RCC 7860 (cell line): ENCODE measurements at regions not wholly inside any gene's neighbourhood (a gene's known extent, or its start where the extent isn't known, plus 50 kb on each side); places are given as distances from the start of the nearest gene placed in this dataset.

Experiments
- DNase-seq: peaks from one replicate; pipeline ENCODE4 v3.0.0-alpha.2; 2015; ENCODE audit warnings: low spot score
- FAIRE-seq: peaks from 2 replicates; lab custom pipeline; 2012; peaks lifted over from hg19 to GRCh38; lab: Jason Lieb, UNC

DNA sequence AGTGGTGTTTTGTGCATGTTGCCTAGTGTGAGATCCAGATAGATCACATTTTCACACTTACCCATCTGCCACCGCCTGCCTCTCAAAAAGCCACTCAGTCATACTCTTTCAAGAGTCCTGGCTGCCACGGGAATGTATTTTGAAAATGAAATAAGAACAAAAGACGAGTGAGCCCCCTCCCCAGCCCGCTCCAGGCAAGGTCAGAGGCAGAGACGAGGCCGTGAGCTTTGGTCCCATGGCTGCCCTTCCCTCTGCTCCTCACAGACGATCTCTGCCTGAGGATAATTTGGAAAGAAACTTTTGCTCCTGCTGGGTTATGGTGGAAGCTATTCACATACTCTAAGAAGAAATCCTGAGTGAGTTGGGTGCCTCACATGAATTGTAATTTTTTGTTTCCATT, 924.3 kb downstream of the BCL11B start:
- DNase-seq: no peak
- FAIRE-seq: no peak

DNA sequence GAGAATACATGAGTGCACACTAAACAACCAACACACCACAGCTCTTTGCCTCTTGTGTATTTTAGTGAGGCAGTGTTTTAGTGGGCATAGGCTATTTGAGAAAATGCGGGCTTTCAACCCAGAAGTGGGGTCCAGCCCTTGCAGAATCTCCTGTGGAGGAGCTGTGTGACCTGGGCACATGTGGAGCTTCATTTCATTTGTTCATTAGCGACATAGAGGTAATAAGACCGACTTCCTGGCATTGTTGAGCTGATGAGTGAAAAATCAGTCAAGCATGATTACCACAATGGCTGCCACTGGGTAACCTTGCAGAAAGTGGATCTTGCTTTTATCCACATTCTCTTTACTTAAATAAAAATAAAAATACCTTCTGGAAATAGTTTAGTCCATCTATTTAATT, 923.5 kb downstream of the BCL11B start:
- FAIRE-seq (no peak), DNase-seq (no peak)

DNA sequence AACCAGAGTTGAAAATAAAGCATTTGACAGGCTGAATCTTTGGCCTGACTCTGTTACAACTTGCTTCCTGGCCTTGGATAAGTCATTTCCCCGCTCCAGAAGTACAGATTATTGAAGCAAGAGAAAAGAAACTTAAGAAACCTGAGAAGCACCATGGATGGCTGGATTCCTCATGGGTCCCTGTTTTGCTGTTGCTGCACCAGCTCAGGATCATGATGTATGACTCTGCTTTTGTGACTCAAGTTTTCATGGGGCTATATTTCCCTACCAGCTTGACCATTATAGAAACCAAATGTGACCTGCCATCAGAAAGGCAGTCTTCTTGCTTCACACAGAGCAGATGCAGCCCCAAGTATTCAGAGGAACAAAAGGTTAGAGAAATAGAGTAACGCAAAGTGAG, 921.8 kb downstream of the BCL11B start:
- no peak for FAIRE-seq

DNA sequence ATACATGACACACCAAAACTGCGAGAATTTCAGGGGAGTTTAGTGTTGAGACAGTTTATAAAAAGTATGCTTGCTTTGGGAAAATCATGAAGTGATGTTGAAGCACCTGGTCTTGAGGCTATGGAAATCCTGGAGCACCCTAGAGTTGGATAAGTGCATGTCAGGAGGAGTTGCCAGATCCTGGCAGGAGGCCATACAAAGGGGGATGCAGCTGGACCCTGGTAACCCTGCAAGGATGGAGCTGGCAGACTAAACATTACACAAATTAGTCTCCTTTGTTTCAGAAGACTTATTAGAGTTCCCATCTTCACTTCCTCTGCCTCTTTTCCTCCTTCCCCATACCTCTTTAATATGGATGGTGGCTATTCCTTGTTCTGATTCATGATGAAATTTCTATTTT, 907.0 kb downstream of the BCL11B start:
- no peak for FAIRE-seq

More for the DNA sequence above, 921.8 kb downstream of the BCL11B start:
- DNase-seq: no peak

DNA sequence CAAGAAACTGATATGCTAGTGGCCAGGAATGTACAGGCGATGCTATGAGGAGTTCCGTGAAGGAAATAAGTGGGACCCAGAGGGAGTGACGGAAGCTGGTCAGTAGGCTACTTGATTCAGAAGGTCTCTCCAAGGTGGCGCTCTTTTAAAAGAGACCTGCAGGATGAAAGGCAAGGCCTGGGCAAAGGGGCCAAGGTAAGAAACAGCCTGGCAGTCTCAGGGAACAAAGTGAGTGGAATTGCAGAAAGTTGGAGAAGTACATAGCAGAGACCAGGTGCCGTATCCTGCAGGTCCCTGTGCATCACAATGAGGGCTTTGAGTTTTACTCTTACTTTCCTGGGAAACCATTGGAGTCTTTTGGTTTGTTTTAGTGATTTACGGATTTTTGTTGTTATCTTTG, 905.6 kb downstream of the BCL11B start:
- FAIRE-seq: no peak
- DNase-seq: no peak

More for the DNA sequence above, 907.0 kb downstream of the BCL11B start:
- DNase-seq: no peak

DNA sequence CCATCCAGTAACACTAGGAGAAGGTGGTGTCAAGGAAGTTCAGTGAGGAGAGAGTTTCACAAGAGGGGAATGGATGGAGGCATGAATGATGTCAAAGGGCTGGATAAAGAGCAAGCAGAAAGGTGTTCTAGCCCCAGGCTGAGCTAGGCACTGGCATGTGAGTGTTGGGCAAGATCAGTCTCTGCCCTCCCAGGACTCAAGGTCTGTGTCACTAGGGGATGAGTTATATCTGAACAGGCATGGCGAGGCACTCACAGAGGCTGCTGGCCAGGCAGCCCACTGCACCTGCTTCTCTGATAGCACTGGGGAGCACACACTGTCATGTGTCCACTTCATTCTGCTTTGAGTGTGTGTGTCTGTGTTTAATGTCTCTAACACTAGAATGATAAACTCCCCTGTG, 903.8 kb downstream of the BCL11B start:
- DNase-seq (no peak), FAIRE-seq (no peak)

DNA sequence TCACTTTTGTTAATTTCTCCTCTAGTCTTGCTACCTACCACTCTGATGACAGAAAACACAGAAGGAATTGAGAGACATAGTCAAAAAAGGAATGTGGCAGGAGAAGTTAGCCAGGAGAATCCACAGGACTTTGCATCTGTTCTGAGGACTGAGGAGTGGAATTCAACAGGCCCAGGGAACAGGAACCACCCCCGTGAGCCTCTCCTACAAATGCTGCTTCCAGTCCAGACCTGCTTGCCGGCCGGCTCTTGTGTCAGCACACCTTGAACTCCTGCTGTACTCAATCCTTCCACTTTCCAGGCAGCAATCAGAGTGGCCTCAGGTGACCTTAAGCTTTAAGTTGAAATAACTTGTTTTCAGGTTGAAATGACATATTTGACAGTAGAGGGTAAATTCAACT, 903.1 kb downstream of the BCL11B start:
- FAIRE-seq (no peak), DNase-seq (no peak)

DNA sequence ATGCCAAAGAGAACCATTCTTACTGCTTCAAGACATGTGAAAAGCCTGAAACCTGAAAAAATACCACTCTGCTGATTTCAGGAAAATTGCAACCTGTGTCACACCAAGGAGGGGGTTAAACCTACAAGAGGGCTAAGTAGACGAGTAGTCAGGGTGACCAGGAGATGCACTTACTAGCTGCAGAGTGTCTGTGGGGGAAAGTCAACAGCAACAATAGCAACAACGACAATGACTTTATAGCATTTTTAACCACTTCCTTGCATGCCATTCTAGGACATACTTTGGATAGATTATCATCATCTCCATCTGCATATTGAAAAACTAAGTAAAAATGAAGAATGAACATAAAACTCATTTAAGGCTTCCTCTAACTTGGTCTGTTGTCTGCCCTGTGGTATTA, 902.7 kb downstream of the BCL11B start:
- FAIRE-seq: no peak

DNA sequence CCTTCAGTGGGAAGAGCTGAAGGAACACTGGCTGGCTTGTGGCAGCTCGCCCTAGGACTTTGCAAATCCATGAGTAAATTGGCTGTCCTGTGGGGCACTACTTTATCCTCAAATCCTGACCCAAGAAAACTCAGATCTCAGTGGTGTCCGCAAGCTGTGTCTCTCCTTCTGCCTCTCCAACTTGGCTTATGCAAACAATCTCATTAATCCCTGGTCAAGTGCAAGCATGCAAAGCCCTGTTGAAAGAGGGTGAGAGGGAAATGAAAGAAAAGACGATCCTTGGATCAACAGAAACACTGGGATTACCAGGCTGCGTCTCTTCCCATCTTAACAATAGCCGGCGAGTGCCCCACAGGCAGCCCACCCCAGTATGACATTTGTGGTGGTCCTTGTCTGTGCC, 901.6 kb downstream of the BCL11B start:
- FAIRE-seq (no peak), DNase-seq (no peak)

More for the DNA sequence above, 902.7 kb downstream of the BCL11B start:
- DNase-seq: no peak

DNA sequence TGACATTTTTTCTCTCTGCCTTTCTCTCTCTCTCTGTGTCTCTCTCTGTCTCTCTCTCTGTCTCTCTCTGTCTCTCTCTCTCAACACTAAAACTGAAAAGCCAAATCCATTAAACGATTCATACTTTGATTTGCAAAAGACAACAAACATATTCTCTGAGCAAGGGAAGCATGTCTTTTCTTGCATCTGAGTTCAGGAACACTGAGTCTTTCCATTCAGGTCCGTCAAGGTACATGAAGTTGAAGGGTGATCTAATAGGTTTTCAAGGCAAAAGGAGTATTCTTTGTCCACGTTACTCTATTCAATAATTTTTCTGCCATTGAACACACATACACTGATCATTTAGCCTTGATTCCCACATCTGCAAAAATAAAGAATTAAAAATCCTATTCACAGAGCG, 900.9 kb downstream of the BCL11B start:
- no peak for FAIRE-seq
- DNase-seq: no peak

DNA sequence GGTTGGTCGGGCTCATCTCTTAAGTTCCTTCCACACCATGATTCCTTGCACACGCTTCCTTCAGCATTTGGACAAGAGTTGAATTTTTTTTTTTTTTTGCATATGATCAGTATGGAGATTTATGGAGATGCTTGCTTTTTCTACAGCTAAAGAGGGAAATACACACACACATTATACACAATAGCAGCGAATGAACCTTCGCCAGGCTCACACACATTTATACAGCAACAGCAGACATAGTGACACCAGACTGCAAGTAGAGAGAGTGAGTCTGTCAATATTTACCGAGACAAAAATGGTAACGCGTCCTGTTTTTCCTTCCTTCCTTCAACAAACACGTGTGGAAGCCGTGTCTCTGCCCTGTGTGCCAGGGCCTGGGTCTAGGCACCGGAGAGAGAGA, 897.9 kb downstream of the BCL11B start:
- FAIRE-seq (no peak), DNase-seq (no peak)

DNA sequence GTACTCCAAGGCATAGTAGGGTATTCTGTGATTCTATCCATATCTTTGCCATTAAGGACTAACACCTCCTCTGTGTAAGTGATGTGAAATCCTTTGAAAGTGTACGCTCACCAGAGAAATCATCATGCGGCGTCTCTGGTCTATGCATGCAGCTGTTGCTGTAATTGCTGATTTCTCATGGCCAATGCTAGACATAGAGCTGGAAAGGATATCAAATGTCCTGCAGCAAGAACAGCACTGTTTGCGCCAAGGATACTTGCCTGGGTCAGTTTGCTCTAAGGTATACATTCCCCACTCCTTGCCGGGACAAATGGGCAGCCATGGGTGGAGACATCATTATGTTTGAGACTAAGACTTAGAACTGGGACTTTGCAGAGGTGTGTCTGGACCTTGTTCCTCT, 896.4 kb downstream of the BCL11B start:
- no peak for DNase-seq
- no peak for FAIRE-seq

DNA sequence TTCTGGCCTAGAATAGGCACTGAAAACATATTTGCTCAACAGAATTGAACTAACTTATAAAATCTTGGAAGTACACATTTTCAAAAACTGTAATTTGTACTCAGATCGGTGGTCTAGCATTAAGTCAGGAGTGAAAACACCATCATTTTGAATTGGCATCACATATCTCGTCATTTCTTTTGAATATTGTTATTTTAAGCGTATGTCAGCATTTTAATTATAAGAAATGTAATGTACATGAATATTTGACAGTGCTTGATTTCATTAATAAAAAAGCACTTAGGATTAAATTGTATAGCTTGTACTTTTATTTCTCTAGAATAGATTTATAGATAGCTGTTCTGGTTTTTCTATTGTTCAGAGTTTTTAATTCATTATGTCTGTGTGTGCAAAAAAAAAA, 892.2 kb downstream of the BCL11B start:
- DNase-seq (no peak), FAIRE-seq (no peak)

DNA sequence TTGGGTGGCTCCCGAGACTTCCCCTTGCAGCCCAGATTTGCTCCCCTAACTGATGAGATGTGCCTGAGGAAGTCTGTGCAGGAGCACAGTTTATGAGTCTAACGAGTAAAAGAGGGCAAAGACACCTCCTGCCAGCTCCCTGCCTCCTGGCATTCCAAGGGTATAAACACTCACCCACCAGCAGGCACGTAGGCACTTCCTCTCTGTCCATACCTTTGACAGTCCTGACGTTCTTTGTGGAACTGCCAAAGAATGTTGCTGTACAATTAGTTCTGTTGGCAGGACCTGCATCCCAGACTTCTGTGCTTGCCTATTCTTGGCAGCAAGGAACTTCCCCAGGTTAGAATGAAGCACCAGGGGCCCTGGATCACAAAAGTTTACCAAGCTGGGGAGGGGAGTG, 889.3 kb downstream of the BCL11B start:
- DNase-seq (no peak), FAIRE-seq (no peak)

DNA sequence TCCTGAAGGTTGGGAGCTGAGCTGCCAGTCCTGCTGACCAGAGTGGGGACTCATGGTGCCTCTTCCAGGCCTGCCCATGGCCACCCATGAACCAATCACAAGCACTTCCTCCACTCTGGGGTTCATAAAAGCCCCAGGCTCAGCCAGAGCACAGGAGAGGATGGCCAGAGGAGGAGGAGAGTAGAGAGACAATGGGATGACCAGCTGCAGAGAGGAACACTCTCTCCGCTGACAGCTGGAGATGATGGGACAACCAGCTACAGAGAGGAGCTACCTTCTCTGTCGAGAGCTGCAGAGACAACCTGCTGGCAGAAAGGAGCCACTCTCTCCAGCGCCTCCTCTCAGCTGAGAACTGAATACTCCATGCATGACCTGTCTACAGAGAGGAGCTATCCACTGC, 886.1 kb downstream of the BCL11B start:
- FAIRE-seq (no peak), DNase-seq (no peak)

DNA sequence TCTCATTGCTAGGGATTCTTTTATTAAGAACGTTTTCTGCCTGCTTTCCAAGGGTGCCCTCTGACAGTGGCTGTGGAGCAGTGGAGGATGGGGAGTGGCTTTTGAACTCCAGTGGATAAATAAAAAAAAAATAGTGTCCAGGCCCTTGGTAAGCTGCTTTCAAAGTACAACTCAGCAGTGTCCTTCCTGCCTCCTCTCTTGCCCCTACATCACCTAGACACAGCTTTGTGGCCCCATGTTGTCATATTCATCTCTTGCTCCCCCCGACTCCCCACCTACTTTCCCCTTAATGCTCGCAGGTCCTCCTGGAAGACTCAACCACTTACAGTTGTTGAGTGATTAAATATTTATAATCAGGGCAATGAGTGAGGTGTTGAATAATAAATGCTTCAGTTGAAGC, 880.9 kb downstream of the BCL11B start:
- DNase-seq: no peak
- FAIRE-seq: no peak

DNA sequence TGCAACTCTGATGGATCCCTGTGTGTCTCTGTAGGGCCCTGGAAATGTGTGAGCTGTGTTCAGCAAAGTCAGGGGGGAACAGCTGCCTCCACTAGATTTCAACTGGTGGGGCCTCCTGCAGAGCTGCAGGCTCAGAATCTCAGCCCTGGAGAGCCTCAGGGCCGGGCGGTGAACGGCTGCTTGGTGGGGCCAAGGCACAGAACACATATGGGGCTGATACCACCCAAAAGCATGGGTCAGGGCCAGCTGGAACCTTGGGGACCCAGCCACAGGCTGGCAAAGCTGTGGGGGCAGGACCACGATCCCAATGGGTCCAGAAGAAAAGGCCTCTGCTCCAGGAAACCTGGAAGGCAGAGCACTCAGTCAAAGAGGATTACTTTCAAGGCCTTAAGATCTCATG, 878.5 kb downstream of the BCL11B start:
- FAIRE-seq (no peak), DNase-seq (no peak)

DNA sequence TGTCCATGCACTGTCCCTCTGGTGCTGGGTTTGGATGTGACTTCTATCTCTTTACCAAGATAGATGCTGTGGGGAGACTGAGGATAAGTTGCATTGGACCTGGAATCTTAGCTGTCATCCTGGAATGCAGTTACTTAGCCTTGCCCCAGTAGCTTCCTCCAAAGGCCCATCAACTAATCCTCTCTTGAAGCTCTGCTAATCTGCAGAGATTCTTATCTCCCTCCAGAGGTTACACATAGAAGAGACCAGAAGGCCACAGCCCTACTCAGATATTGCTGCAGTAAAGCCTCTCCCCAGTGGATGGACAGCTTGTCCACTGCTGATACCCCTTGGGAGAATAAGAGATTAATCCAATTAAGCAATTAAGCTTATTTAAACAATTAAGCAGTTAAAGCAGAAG, 867.2 kb downstream of the BCL11B start:
- no peak for FAIRE-seq
- DNase-seq: no peak

DNA sequence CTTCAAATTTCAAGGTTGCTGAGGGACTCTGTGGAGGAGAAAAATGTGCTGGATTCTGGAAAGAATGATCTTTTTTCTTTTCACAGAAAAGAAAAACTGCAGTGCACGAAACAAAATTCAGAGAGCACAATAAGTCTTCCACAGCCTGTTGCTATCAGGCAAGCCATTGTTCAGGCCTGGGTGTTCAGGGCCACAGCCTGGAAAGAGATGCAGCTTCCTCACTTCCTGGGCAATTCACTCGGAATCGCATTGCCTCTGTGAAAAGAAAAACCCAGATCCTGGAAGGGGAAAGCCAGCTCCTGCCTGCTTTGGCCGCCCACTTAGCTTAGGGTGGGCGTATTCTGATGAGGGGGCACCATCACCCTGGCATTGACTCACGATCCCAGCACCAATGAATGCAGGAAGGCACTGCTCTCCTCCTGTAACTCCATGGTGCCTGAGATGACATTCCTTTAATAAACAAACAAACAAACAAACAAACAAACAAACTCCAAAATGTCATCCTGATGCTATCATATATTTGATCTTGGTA, 863.9 kb downstream of the BCL11B start:
- FAIRE-seq (no peak), DNase-seq (no peak)

DNA sequence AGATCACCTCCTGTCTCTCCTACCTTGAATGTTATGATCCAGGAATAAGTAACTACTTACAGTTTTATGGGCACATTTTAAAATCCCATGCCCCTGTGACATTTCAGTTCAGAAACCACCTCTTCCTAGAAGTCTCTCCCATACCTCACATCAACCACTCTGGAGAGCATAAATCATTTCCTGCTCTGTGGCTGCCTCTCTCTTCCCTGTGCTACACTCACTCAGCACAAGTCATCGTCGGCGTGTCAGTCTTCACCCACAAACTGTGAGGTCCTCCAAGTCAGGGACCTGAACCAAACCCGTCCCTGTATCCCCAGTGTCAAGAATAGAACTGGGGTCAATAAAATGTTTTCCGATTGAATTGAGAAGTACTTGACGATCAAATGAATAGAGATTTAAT, 863.3 kb downstream of the BCL11B start:
- DNase-seq (no peak), FAIRE-seq (no peak)

DNA sequence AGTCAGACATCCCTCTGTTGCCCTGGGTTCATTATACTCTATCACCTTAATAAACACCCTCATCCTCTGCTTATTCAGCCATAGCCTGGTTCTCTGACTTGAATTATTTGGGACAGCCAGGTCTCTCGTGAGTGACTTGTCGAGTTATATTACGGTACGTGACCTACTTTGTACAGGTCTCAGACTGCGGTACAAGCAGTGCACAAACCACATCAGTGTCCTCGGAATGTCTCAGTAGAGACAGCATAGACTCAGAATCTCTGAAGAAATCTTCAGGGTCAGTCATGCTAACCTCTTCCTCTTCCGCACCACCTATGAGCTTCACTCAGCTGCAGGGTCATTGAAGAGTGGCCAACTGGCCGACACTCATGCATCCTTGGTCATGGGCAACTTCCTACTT, 860.8 kb downstream of the BCL11B start:
- no peak for FAIRE-seq
- no peak for DNase-seq

DNA sequence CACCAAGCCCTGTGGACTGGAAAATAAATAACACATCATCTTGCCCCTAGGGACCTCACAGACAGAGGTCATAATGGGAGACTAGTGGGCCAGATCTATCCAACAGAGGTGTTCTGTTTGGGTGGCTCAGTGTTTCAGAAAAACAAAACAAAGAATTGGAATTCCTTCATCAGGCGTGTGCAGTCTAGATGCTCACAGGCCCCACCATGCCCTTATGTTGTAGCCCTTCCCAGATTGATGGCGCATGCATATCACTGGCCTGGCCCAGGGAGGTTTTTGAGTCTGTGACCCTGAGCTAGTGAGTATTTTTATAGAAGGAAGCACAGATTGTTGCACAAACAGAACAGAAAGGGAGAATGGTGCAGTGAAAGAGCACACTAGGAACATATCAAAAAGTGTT, 859.6 kb downstream of the BCL11B start:
- DNase-seq (no peak), FAIRE-seq (no peak)

DNA sequence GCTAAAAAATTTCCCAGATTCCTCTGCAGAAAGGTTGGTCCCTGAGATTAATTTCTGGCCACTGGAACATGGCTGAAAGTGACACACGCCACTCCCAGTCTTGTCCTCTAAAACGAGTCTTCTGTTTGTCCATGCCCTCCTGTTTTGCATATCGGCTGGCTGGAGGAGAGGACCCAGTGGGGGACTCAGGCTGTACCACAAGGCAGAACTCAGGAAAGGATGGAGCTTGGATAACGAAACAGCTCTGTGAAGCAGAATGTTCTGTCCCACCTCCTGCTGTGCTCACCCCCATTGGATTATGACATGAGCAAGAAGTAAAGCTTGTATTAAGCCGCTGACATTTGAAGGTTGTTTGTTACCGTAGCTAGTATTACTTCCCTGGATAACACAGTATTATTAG, 856.2 kb downstream of the BCL11B start:
- no peak for FAIRE-seq
- DNase-seq: no peak

DNA sequence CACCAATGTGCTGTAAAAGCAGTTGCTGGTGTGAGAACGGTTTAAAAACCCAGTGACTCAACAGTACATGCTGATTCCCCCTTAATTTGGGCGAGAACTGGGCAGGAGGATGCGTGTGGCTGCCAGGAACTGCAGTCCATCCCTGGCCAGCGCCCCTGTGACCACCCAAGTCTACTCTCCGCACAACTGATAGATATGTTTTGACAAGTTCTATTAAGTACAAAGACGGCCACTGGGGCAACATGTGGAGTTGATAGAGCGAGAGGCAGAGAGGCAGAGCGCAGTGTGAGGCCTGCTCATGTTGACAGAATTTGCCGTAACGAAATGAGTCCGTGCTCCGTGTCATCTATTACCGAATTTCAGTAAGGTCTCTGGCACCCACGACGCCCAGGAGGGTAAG, 855.0 kb downstream of the BCL11B start:
- no peak for DNase-seq
- no peak for FAIRE-seq
